GM12878 (cell line): ENCODE measurements at regions not wholly inside any gene's neighbourhood (a gene's known extent, or its start where the extent isn't known, plus 50 kb on each side); places are given as distances from the start of the nearest gene placed in this dataset.

Source experiments
- ATAC-seq: fragments of 200-7000 bp; cut with Tn5 transposase; 3 replicates; pipeline ENCODE4 v1.9.1; 2020; ENCODE audit warnings: mild to moderate bottlenecking, moderate library complexity
- BruUV-seq: library from RNA; stranded (reverse); fragments of 400-500 nt; replicated peaks from 2 replicates; lab custom pipeline; 2021; lab: Mats Ljungman, UMichigan
- CTCF ChIA-PET: fragments of 300-600 bp; sonication (Branson Sonifier 250); formaldehyde crosslinking; extraction: SDS; loops from one replicate; lab custom pipeline; 2021; ENCODE audit warnings: inconsistent platforms; lab: Yijun Ruan, JAX
- POLR2A ChIA-PET: fragments of 350-600 bp; formaldehyde crosslinking; extraction: SDS; loops from one replicate; lab custom pipeline; 2021; ENCODE audit warnings: inconsistent platforms; lab: Charles Lee
- RAD21 ChIA-PET: fragments of 300-600 bp; sonication (Branson Sonifier 250); formaldehyde crosslinking; loops from one replicate; lab custom pipeline; 2023; ENCODE audit warnings: antibody characterized with exemption; ENCODE audit not compliant: unreplicated experiment; lab: Charles Lee
- SMC1A ChIA-PET: fragments of 300-600 bp; sonication (Branson Sonifier 250); formaldehyde crosslinking; loops from one replicate; lab custom pipeline; 2023; ENCODE audit not compliant: unreplicated experiment, uncharacterized antibody; lab: Charles Lee
- DNase-seq: peaks from one replicate; pipeline ENCODE4 v3.0.0-alpha.2; 2011; ENCODE audit warnings: low read depth, low spot score
- FAIRE-seq: peaks from 3 replicates; lab custom pipeline; 2011; peaks lifted over from hg19 to GRCh38; lab: Jason Lieb, UNC
- H2AFZ ChIP-seq: 2 replicates; pipeline ENCODE4 v1.6.0; 2011; ENCODE audit warnings: low read depth, low read length, control low read depth; ENCODE audit not compliant: control insufficient read depth
- H3K27ac ChIP-seq: 2 replicates; pipeline ENCODE4 v1.5.1; 2011; ENCODE audit warnings: control low read depth; ENCODE audit not compliant: control insufficient read depth, insufficient read depth
- H3K27me3 ChIP-seq, 2 experiments: replicated peaks in 1 of 2; 2 replicates each; pipeline versions ENCODE4 v1.6.0 to v1.6.1; 2011; ENCODE audit warnings: low read length in 1 of 2; ENCODE audit not compliant: control insufficient read depth in 2 of 2, insufficient read depth in 2 of 2
- H3K36me3 ChIP-seq, 2 experiments: 2 replicates each; pipeline ENCODE4 v1.5.1; 2011; ENCODE audit warnings: low read length in 1 of 2; ENCODE audit not compliant: control insufficient read depth in 2 of 2, insufficient read depth in 2 of 2
- H3K4me1 ChIP-seq: 2 replicates; pipeline ENCODE4 v1.6.1; 2011; ENCODE audit warnings: mild to moderate bottlenecking, low read length, moderate library complexity, mixed read lengths; ENCODE audit not compliant: control insufficient read depth, insufficient read depth
- H3K4me2 ChIP-seq: 2 replicates; pipeline ENCODE4 v1.6.0; 2011; ENCODE audit warnings: control low read depth; ENCODE audit not compliant: control insufficient read depth, insufficient read depth
- H3K4me3 ChIP-seq: fragments of 200-600 bp; sonication (generic); 2 replicates; pipeline ENCODE4 v1.5.1; 2016
- H3K79me2 ChIP-seq: 2 replicates; pipeline ENCODE4 v1.6.0; 2011; ENCODE audit warnings: low read length; ENCODE audit not compliant: control insufficient read depth, insufficient read depth
- H3K9ac ChIP-seq: 2 replicates; pipeline ENCODE4 v1.8.0; 2011; ENCODE audit warnings: low read length, control low read depth, mixed read lengths; ENCODE audit not compliant: control insufficient read depth, insufficient read depth
- H3K9me3 ChIP-seq: replicated peaks from 3 replicates; pipeline ENCODE4 v1.5.1; 2011; ENCODE audit warnings: mild to moderate bottlenecking, low read length; ENCODE audit not compliant: control insufficient read depth, insufficient read depth
- H4K20me1 ChIP-seq: 2 replicates; pipeline ENCODE4 v1.6.0; 2011; ENCODE audit not compliant: control insufficient read depth, insufficient read depth
- BACH1 ChIP-seq: fragments of 450-650 bp; IDR thresholded peaks from 2 replicates; pipeline ENCODE4 v1.6.1; 2017; ENCODE audit warnings: mild to moderate bottlenecking, borderline replicate concordance
- BCL11A ChIP-seq: IDR thresholded peaks from 2 replicates; pipeline ENCODE4 v1.6.1; 2011; ENCODE audit warnings: low read depth, low read length
- BCLAF1 ChIP-seq: fragments of 450-650 bp; IDR thresholded peaks from 2 replicates; pipeline ENCODE4 v1.6.1; 2017; ENCODE audit warnings: antibody characterized with exemption, mild to moderate bottlenecking, moderate library complexity
- CREB1 ChIP-seq: IDR thresholded peaks from 2 replicates; pipeline ENCODE4 v1.6.1; 2012; ENCODE audit warnings: low read depth, mild to moderate bottlenecking, inconsistent platforms
- EGR1 ChIP-seq, 2 experiments: IDR thresholded peaks; 1 replicate in 1 of 2; 2 replicates in 1 of 2; pipeline ENCODE4 v1.6.1; 2011 to 2012; ENCODE audit warnings: low read depth in 2 of 2, low read length in 2 of 2, borderline replicate concordance in 1 of 2, mild to moderate bottlenecking in 1 of 2, moderate library complexity in 1 of 2
- FOXK2 ChIP-seq: fragments of 450-650 bp; IDR thresholded peaks from 2 replicates; pipeline ENCODE4 v1.6.1; 2017; ENCODE audit warnings: mild to moderate bottlenecking, moderate library complexity
- IKZF1 ChIP-seq: fragments of 450-650 bp; conservative IDR thresholded peaks from 2 replicates; pipeline ENCODE4 v1.6.1; 2017; ENCODE audit warnings: antibody characterized with exemption, mild to moderate bottlenecking
- LARP7 ChIP-seq: fragments of 450-650 bp; IDR thresholded peaks from 2 replicates; pipeline ENCODE4 v1.6.1; 2017; ENCODE audit warnings: mild to moderate bottlenecking
- MAX ChIP-seq: IDR thresholded peaks from 2 replicates; pipeline ENCODE4 v1.6.1; 2012; ENCODE audit warnings: low read depth, low read length, improper control_type of control experiment
- NR2C2 ChIP-seq: IDR thresholded peaks from 2 replicates; pipeline ENCODE4 v1.6.1; 2011; ENCODE audit warnings: borderline replicate concordance, low read depth; ENCODE audit not compliant: control insufficient read depth, insufficient read length
- PBX3 ChIP-seq: IDR thresholded peaks from 2 replicates; pipeline ENCODE4 v1.6.1; 2011; ENCODE audit warnings: mild to moderate bottlenecking, low read depth, low read length, moderate library complexity; ENCODE audit not compliant: insufficient replicate concordance
- PKNOX1 ChIP-seq: fragments of 450-650 bp; IDR thresholded peaks from 2 replicates; pipeline ENCODE4 v1.6.1; 2016; ENCODE audit warnings: mild to moderate bottlenecking
- SP1 ChIP-seq: IDR thresholded peaks from one replicate; pipeline ENCODE4 v1.6.1; 2011; ENCODE audit warnings: low read depth, low read length
- TAF1 ChIP-seq: IDR thresholded peaks from 2 replicates; pipeline ENCODE4 v1.6.1; 2011; ENCODE audit warnings: mild to moderate bottlenecking, low read depth, low read length, borderline replicate concordance
- ZBED1 ChIP-seq: IDR thresholded peaks from 2 replicates; pipeline ENCODE4 v1.6.1; 2016; ENCODE audit warnings: borderline replicate concordance
- ZBTB33 ChIP-seq: fragments of 450-650 bp; IDR thresholded peaks from 2 replicates; pipeline ENCODE4 v1.6.1; 2017; ENCODE audit warnings: mild to moderate bottlenecking
- ZNF384 ChIP-seq: IDR thresholded peaks from 2 replicates; pipeline ENCODE4 v1.6.1; 2012; ENCODE audit warnings: low read depth, mild to moderate bottlenecking, low read length, improper control_type of control experiment, borderline replicate concordance
- ZSCAN29 ChIP-seq: fragments of 450-650 bp; IDR thresholded peaks from 2 replicates; pipeline ENCODE4 v1.6.1; 2017; ENCODE audit warnings: mild to moderate bottlenecking, moderate library complexity
- WGBS: methylation state at CpG from one replicate; pipeline ENCODE4 v1.1.6; 2016; ENCODE audit warnings: low lambda C conversion rate; ENCODE audit not compliant: insufficient replicate concordance, insufficient coverage; ENCODE audit errors: missing lambda C conversion rate; 5-methylcytosine and 5-hydroxymethylcytosine counted together
- in situ Hi-C: fragments of 300-500 bp; cut with MboI; formaldehyde crosslinking; loops from 9 replicates; pipeline ENCODE4 v1.14.3; 2018; ENCODE audit warnings: mixed read lengths
- intact Hi-C: fragments of 100-400 bp; cut with micrococcal nuclease; formaldehyde crosslinking; loops from one replicate; pipeline ENCODE4 v1.14.2; 2022; ENCODE audit not compliant: unreplicated experiment

- H3K79me2 ChIP-seq, result no peaks in the 10 kb centered on the region; the same call in 1 of the 2 replicates
- peaks cover 6% of the 10 kb centered on the region for H3K4me1 ChIP-seq
- SMC1A ChIA-PET, result interaction anchor here (0.9 to 1.6 kb wide), 8 partner anchors 11 to 147 kb away, joined by 3 to 6 read pairs (median 3); no protein-coding TSS in a partner anchor
- FAIRE-seq (no peak), DNase-seq (no peak), ATAC-seq (no peak)
- no peak overlapping the region for H3K4me3 ChIP-seq
- intact Hi-C loops (no loop called here), in situ Hi-C loops (no loop called here)
- H3K4me2 ChIP-seq, result no peak overlapping the region
- no TSS peak for BruUV-seq
- no peak overlapping the region for H3K27ac ChIP-seq
- 68% methylated on average over 2 of the region's 2 CpGs for WGBS
- H3K9me3 ChIP-seq, result no peaks in the 10 kb centered on the region; the same call in 2 of the 3 replicates
- H3K27me3 ChIP-seq, result no peaks in the 10 kb centered on the region
- H3K9ac ChIP-seq, result no peak overlapping the region
- CTCF ChIA-PET, result interaction anchor here (0.9 to 1.0 kb wide), 2 partner anchors 11 to 14 kb away, joined by 4 to 6 read pairs; no protein-coding TSS in a partner anchor
- peaks cover 0 to 7% of the 10 kb centered on the region in 2 experiments; a peak in 2 of 4 replicates for H3K36me3 ChIP-seq
- POLR2A ChIA-PET, result no interaction called here
- RAD21 ChIA-PET, result interaction anchor here (1.2 kb wide), 1 partner anchor 73 kb away, joined by 3 read pairs; no protein-coding TSS in a partner anchor
- no peak overlapping the region for H2AFZ ChIP-seq
- no peaks in the 10 kb centered on the region; the same call in 1 of the 2 replicates for H4K20me1 ChIP-seq
- TF ChIP-seq PBX3 (no peak), BACH1 (no peak), FOXK2 (no peak), EGR1 (IDR thresholded peaks at IDR 0.05; ENCODE audit: borderline replicate concordance in 1 of 2, low read depth in 2 of 2, low read length in 2 of 2) (no peak), ZNF384 (no peak), MAX (no peak), SP1 (no peak), ZBTB33 (no peak), ZSCAN29 (no peak), LARP7 (no peak), TAF1 (no peak), IKZF1 (no peak), NR2C2 (no peak), BCLAF1 (no peak), ZBED1 (no peak), CREB1 (no peak), BCL11A (no peak), PKNOX1 (no peak)
Observed at GRCh38 chr2:11939523-11939922, 193.1 kb downstream of the LPIN1 start.
